SK-N-SH (cell line): ENCODE measurements at regions not wholly inside any gene's neighbourhood (a gene's known extent, or its start where the extent isn't known, plus 50 kb on each side); places are given as distances from the start of the nearest gene placed in this dataset.

Experiments used
- CTCF ChIP-seq: fragments of 200-600 bp; sonication (generic); IDR thresholded peaks from 2 replicates; pipeline ENCODE4 v1.6.1; 2017; ENCODE audit warnings: antibody characterized with exemption, mild to moderate bottlenecking, moderate library complexity
- GABPA ChIP-seq: IDR thresholded peaks from 2 replicates; pipeline ENCODE4 v1.4.0; 2012; ENCODE audit warnings: low read depth, mild to moderate bottlenecking
- REST ChIP-seq: IDR thresholded peaks from 2 replicates; pipeline ENCODE4 v1.6.1; 2012; ENCODE audit warnings: mild to moderate bottlenecking, low read depth, low read length, moderate library complexity

- TF ChIP-seq GABPA (no peak), CTCF (no peak), REST (no peak)
Measured at GRCh38 chr2:8045081-8045614, 636.7 kb upstream of the ID2 start.
